IMR-90 (cell line): ENCODE measurements at regions not wholly inside any gene's neighbourhood (a gene's known extent, or its start where the extent isn't known, plus 50 kb on each side); places are given as distances from the start of the nearest gene placed in this dataset.

Source experiments
- ATAC-seq: fragments of 200-7000 bp; cut with Tn5 transposase; 2 replicates; pipeline ENCODE4 v1.9.1; 2020; ENCODE audit warnings: low read depth, mild to moderate bottlenecking, moderate library complexity
- BruUV-seq: library from RNA; stranded (reverse); fragments of 400-500 nt; replicated peaks from 2 replicates; lab custom pipeline; 2021; lab: Mats Ljungman, UMichigan
- CTCF ChIA-PET: fragments of 300-600 bp; formaldehyde crosslinking; extraction: SDS; loops from one replicate; lab custom pipeline; 2021; ENCODE audit warnings: antibody characterized with exemption; lab: Yijun Ruan, JAX
- POLR2A ChIA-PET: fragments of 300-600 bp; sonication (Branson Sonifier 250); formaldehyde crosslinking; loops from one replicate; lab custom pipeline; 2022; ENCODE audit warnings: antibody characterized with exemption; ENCODE audit not compliant: unreplicated experiment; lab: Charles Lee
- DNase-seq: peaks from one replicate; pipeline ENCODE4 v3.0.0; 2013
- H2AFZ ChIP-seq: replicated peaks from 2 replicates; pipeline ENCODE3; 2013; ENCODE audit warnings: low read length, mild to moderate bottlenecking; ENCODE audit not compliant: poor library complexity
- H2AK5ac ChIP-seq: 2 replicates; pipeline ENCODE4 v1.6.1; 2013; ENCODE audit warnings: low read depth, low read length, inconsistent platforms
- H2AK9ac ChIP-seq: replicated peaks from 2 replicates; pipeline ENCODE3; 2013; ENCODE audit warnings: mild to moderate bottlenecking, low read depth, low read length, moderate library complexity; ENCODE audit not compliant: poor library complexity
- H2BK120ac ChIP-seq: 2 replicates; pipeline ENCODE4 v1.6.1; 2013; ENCODE audit warnings: low read depth, low read length, inconsistent platforms
- H2BK15ac ChIP-seq: 3 replicates; pipeline ENCODE4 v1.6.1; 2013; ENCODE audit warnings: low read depth, low read length, inconsistent platforms
- H2BK20ac ChIP-seq: 2 replicates; pipeline ENCODE4 v1.6.1; 2013; ENCODE audit warnings: low read depth, mild to moderate bottlenecking, inconsistent platforms, low read length, moderate library complexity
- H2BK5ac ChIP-seq: 2 replicates; pipeline ENCODE4 v1.6.1; 2013; ENCODE audit warnings: mild to moderate bottlenecking, low read depth, low read length, inconsistent platforms; ENCODE audit not compliant: poor library complexity, severe bottlenecking
- H3K14ac ChIP-seq: replicated peaks from 2 replicates; pipeline ENCODE4 v1.6.1; 2013; ENCODE audit warnings: low read depth, low read length, inconsistent platforms
- H3K18ac ChIP-seq: 2 replicates; pipeline ENCODE4 v1.6.1; 2013; ENCODE audit warnings: low read depth, low read length, control low read depth
- H3K23ac ChIP-seq: 2 replicates; pipeline ENCODE4 v1.6.1; 2013; ENCODE audit warnings: low read depth, low read length, inconsistent platforms
- H3K27ac ChIP-seq: 2 replicates; pipeline ENCODE4 v1.5.1; 2013; ENCODE audit warnings: mild to moderate bottlenecking, control low read depth, low read length; ENCODE audit not compliant: insufficient read depth
- H3K27me3 ChIP-seq: 2 replicates; pipeline ENCODE4 v1.6.1; 2013; ENCODE audit warnings: low read length; ENCODE audit not compliant: control insufficient read depth, insufficient read depth
- H3K36me3 ChIP-seq: 2 replicates; pipeline ENCODE4 v1.6.1; 2013; ENCODE audit warnings: low read length, mixed read lengths; ENCODE audit not compliant: control insufficient read depth, insufficient read depth
- H3K4ac ChIP-seq: 2 replicates; pipeline ENCODE4 v1.6.1; 2013; ENCODE audit warnings: low read depth, low read length, inconsistent platforms
- H3K4me1 ChIP-seq: 2 replicates; pipeline ENCODE4 v1.6.1; 2013; ENCODE audit warnings: low read length, mixed read lengths; ENCODE audit not compliant: control insufficient read depth, insufficient read depth
- H3K4me2 ChIP-seq: 2 replicates; pipeline ENCODE4 v1.6.1; 2013; ENCODE audit warnings: low read depth, mild to moderate bottlenecking, control low read depth, low read length, moderate library complexity
- H3K4me3 ChIP-seq: 2 replicates; pipeline ENCODE4 v1.5.1; 2013; ENCODE audit warnings: low read depth, mild to moderate bottlenecking, control low read depth, low read length, moderate library complexity; ENCODE audit not compliant: insufficient read depth
- H3K56ac ChIP-seq: 2 replicates; pipeline ENCODE4 v1.6.1; 2013; ENCODE audit warnings: low read length, inconsistent platforms; ENCODE audit not compliant: insufficient read depth; ENCODE audit errors: extremely low read depth
- H3K79me1 ChIP-seq, 2 experiments: 2 replicates each; pipeline ENCODE4 v1.6.1; 2013; ENCODE audit warnings: low read length in 2 of 2, inconsistent platforms in 1 of 2, low read depth in 1 of 2
- H3K9ac ChIP-seq: 2 replicates; pipeline ENCODE4 v1.6.1; 2013; ENCODE audit warnings: low read depth, low read length, control low read depth
- H3K9me1 ChIP-seq: 2 replicates; pipeline ENCODE4 v1.6.1; 2013; ENCODE audit warnings: low read length, inconsistent platforms; ENCODE audit not compliant: insufficient read depth
- H3K9me3 ChIP-seq: 2 replicates; pipeline ENCODE4 v1.6.1; 2013; ENCODE audit warnings: low read length; ENCODE audit not compliant: control insufficient read depth, insufficient read depth
- H4K20me1 ChIP-seq: 2 replicates; pipeline ENCODE4 v1.6.1; 2013; ENCODE audit warnings: low read length, inconsistent platforms; ENCODE audit not compliant: insufficient read depth
- H4K5ac ChIP-seq: 2 replicates; pipeline ENCODE4 v1.6.1; 2013; ENCODE audit warnings: mild to moderate bottlenecking, low read depth, low read length, control low read depth
- H4K8ac ChIP-seq, 2 experiments: 2 replicates each; pipeline ENCODE4 v1.6.1; 2013; ENCODE audit warnings: low read depth in 2 of 2, low read length in 2 of 2, control low read depth in 1 of 2, inconsistent platforms in 1 of 2
- H4K91ac ChIP-seq: 2 replicates; pipeline ENCODE4 v1.6.1; 2013; ENCODE audit warnings: low read depth, low read length, inconsistent platforms; ENCODE audit not compliant: insufficient read depth
- BHLHE40 ChIP-seq: fragments of 150-350 bp; IDR thresholded peaks from 2 replicates; pipeline ENCODE4 v1.6.1; 2016; ENCODE audit warnings: mild to moderate bottlenecking, low read depth, low read length
- CEBPB ChIP-seq: IDR thresholded peaks from 2 replicates; pipeline ENCODE4 v1.6.1; 2012; ENCODE audit warnings: low read depth, low read length, improper control_type of control experiment
- CHD1 ChIP-seq: IDR thresholded peaks from 2 replicates; pipeline ENCODE4 v1.6.1; 2012; ENCODE audit warnings: low read depth, low read length, improper control_type of control experiment
- FOS ChIP-seq: fragments of 150-350 bp; IDR thresholded peaks from 2 replicates; pipeline ENCODE4 v1.6.1; 2016; ENCODE audit warnings: low read depth, low read length
- MAFK ChIP-seq: IDR thresholded peaks from 2 replicates; pipeline ENCODE4 v1.6.1; 2012; ENCODE audit warnings: low read depth, low read length, improper control_type of control experiment
- MAZ ChIP-seq: IDR thresholded peaks from 2 replicates; pipeline ENCODE4 v1.6.1; 2012; ENCODE audit warnings: low read depth, mild to moderate bottlenecking, low read length, improper control_type of control experiment, moderate library complexity, borderline replicate concordance
- MXI1 ChIP-seq: IDR thresholded peaks from 2 replicates; pipeline ENCODE4 v1.6.1; 2012; ENCODE audit warnings: low read depth, mild to moderate bottlenecking, low read length, moderate library complexity, borderline replicate concordance
- NFE2L2 ChIP-seq: fragments of 150-350 bp; IDR thresholded peaks from 2 replicates; pipeline ENCODE4 v1.6.1; 2016; ENCODE audit warnings: low read depth, mild to moderate bottlenecking, low read length
- POLR2A ChIP-seq: IDR thresholded peaks from 2 replicates; pipeline ENCODE4 v1.6.1; 2012; ENCODE audit warnings: mild to moderate bottlenecking, low read depth, low read length
- RAD21 ChIP-seq: IDR thresholded peaks from 2 replicates; pipeline ENCODE4 v1.6.1; 2012; ENCODE audit warnings: low read length, improper control_type of control experiment
- RCOR1 ChIP-seq: IDR thresholded peaks from 2 replicates; pipeline ENCODE4 v1.6.1; 2012; ENCODE audit warnings: mild to moderate bottlenecking, low read length, improper control_type of control experiment; ENCODE audit not compliant: insufficient replicate concordance
- WGBS, 2 experiments: methylation state at CpG; one replicate each; pipeline versions ENCODE4 v1.1.5 to v1.1.7; 2013; ENCODE audit warnings: missing lambda C conversion rate in 2 of 2; ENCODE audit not compliant: insufficient read length in 1 of 2; ENCODE audit errors: extremely low coverage in 2 of 2; 5-methylcytosine and 5-hydroxymethylcytosine counted together
- dilution Hi-C: fragments of 300-500 bp; cut with HindIII; formaldehyde crosslinking; loops from one replicate; pipeline ENCODE4 v1.14.3; 2018; ENCODE audit warnings: low sequenced_read_pairs; ENCODE audit not compliant: unreplicated experiment
- in situ Hi-C: fragments of 300-500 bp; cut with MboI; formaldehyde crosslinking; loops from 3 replicates; pipeline ENCODE4 v1.14.3; 2019; ENCODE audit warnings: low sequenced_read_pairs, inconsistent platforms, mixed read lengths
- intact Hi-C: fragments of 100-400 bp; cut with micrococcal nuclease; formaldehyde crosslinking; loops from 2 replicates; pipeline ENCODE4 v1.10.0; 2022
- TF ChIP-seq, protein P1 (sequence below): fragments of 150-350 bp; IDR thresholded peaks from 2 replicates; pipeline ENCODE4 v1.6.1; 2017; ENCODE audit warnings: mild to moderate bottlenecking, antibody characterized with exemption, low read length, low read depth
- TF ChIP-seq, protein P2 (sequence below): fragments of 150-350 bp; IDR thresholded peaks from 2 replicates; pipeline ENCODE4 v1.6.1; 2016; ENCODE audit warnings: low read depth, mild to moderate bottlenecking, low read length, moderate library complexity, borderline replicate concordance
- TF ChIP-seq, protein P3 (sequence below): conservative IDR thresholded peaks from 2 replicates; pipeline ENCODE4 v1.5.1; 2012; ENCODE audit warnings: mild to moderate bottlenecking, low read depth, low read length, improper control_type of control experiment

DNA sequence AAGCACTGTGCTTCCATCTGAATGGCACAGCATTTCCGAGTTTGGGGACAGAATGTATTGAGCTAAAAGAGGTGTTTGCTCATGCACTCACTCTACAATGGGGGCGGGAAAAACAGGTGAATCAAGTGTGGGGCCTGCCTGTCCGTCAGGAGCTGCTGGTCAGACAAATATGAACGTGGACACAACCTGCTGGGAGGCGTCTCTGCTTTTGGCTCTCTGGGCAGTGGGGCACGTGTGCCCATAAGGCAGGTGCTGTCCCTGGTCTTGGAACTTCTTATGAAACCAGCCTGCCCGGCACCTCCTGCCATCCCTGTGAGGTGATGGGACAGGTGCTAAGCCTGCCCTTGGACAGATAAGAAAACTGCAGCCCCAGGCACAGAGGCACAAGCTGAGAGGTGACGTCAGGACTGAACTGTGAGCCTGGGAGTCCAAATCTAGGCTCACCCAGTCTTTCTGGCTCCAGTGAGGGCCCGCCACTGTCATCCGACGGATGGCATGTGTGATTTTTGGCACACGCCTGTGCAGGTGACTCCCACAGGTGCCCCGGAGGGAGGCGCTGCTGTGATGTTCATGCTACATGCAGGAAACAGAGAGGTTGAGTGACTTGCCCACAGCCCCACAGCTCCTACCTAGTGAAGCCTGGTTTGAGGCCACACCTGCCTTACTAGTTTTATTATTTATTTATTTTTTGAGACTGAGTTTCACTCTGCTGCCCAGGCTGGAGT, 51.6 kb downstream of the SMIM38 start:
- Histone ChIP-seq H3K14ac (no peak overlapping the region), H2AK5ac (no peak overlapping the region), H3K23ac (no peak overlapping the region), H3K4me1 (no peaks in the 10 kb centered on the region; the same call in 1 of the 2 replicates), H3K4ac (no peak overlapping the region), H3K36me3 (no peaks in the 10 kb centered on the region), H3K9me3 (peaks cover 4% of the 10 kb centered on the region), H2BK15ac (no peak overlapping the region), H3K18ac (no peak overlapping the region), H3K79me1 (no peaks in the 10 kb centered on the region), H3K9ac (no peak overlapping the region), H2AFZ (no peak overlapping the region), H4K5ac (no peak overlapping the region), H4K20me1 (no peaks in the 10 kb centered on the region; the same call in 1 of the 2 replicates), H2BK20ac (no peak overlapping the region), H3K9me1 (peaks cover under 1% of the 10 kb centered on the region; the same call in 1 of the 2 replicates), H4K91ac (no peak overlapping the region), H3K56ac (no peak overlapping the region), H3K27me3 (peaks cover 24% of the 10 kb centered on the region), H4K8ac (no peak overlapping the region), H2BK5ac (no peak overlapping the region), H3K27ac (no peak overlapping the region), H3K4me3 (no peak overlapping the region), H3K4me2 (no peak overlapping the region), H2BK120ac (no peak overlapping the region), H2AK9ac (peak overlapping the region; percentile 39)
- 66% methylated on average over 3 of the region's 14 CpGs; no CpG with 5 or more reads in 1 of the 2 experiments for WGBS, 2 experiments
- intact Hi-C loops (no loop called here), dilution Hi-C loops (no loop called here), in situ Hi-C loops (no loop called here)
- ATAC-seq, result no peak
- BruUV-seq, result no TSS peak
- TF ChIP-seq, protein P1, sequence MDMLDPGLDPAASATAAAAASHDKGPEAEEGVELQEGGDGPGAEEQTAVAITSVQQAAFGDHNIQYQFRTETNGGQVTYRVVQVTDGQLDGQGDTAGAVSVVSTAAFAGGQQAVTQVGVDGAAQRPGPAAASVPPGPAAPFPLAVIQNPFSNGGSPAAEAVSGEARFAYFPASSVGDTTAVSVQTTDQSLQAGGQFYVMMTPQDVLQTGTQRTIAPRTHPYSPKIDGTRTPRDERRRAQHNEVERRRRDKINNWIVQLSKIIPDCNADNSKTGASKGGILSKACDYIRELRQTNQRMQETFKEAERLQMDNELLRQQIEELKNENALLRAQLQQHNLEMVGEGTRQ, result no peak
- TF ChIP-seq, protein P2, sequence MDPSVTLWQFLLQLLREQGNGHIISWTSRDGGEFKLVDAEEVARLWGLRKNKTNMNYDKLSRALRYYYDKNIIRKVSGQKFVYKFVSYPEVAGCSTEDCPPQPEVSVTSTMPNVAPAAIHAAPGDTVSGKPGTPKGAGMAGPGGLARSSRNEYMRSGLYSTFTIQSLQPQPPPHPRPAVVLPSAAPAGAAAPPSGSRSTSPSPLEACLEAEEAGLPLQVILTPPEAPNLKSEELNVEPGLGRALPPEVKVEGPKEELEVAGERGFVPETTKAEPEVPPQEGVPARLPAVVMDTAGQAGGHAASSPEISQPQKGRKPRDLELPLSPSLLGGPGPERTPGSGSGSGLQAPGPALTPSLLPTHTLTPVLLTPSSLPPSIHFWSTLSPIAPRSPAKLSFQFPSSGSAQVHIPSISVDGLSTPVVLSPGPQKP, result no peak
- TF ChIP-seq POLR2A (no peak), RAD21 (no peak), NFE2L2 (no peak), CHD1 (no peak), MXI1 (no peak), MAZ (no peak), FOS (no peak), RCOR1 (no peak), BHLHE40 (no peak), CEBPB (no peak), MAFK (no peak)
- TF ChIP-seq, protein P3, sequence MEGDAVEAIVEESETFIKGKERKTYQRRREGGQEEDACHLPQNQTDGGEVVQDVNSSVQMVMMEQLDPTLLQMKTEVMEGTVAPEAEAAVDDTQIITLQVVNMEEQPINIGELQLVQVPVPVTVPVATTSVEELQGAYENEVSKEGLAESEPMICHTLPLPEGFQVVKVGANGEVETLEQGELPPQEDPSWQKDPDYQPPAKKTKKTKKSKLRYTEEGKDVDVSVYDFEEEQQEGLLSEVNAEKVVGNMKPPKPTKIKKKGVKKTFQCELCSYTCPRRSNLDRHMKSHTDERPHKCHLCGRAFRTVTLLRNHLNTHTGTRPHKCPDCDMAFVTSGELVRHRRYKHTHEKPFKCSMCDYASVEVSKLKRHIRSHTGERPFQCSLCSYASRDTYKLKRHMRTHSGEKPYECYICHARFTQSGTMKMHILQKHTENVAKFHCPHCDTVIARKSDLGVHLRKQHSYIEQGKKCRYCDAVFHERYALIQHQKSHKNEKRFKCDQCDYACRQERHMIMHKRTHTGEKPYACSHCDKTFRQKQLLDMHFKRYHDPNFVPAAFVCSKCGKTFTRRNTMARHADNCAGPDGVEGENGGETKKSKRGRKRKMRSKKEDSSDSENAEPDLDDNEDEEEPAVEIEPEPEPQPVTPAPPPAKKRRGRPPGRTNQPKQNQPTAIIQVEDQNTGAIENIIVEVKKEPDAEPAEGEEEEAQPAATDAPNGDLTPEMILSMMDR, result no peak
- DNase-seq, result no peak
- CTCF ChIA-PET, result no interaction called here
- POLR2A ChIA-PET, result no interaction called here
